Omental fat pad (tissue), 3 donors: ENCODE measurements at regions not wholly inside any gene's neighbourhood (a gene's known extent, or its start where the extent isn't known, plus 50 kb on each side); places are given as distances from the start of the nearest gene placed in this dataset.
"Not testable (repeated sequence)": the region's sequence is repeated elsewhere in the genome, so short reads cannot be mapped to it uniquely, and the experiment has no call there.

Experiments used
- ATAC-seq: fragments of 150-250 bp; one replicate; pipeline ENCODE4 v1.9.1; 2016; ENCODE audit warnings: mild to moderate bottlenecking, moderate library complexity; ENCODE audit not compliant: low FRiP score
- DNase-seq: peaks from one replicate; pipeline ENCODE4 v3.0.0-alpha.2; 2019; ENCODE audit warnings: low spot score
- TF ChIP-seq, protein P1 (sequence below), 3 donors: fragments of 450-650 bp; IDR thresholded peaks; one replicate each; pipeline ENCODE4 v1.5.1; 2016 to 2017; ENCODE audit warnings: antibody characterized with exemption in 3 of 3, mild to moderate bottlenecking in 3 of 3, moderate library complexity in 2 of 3

DNA sequence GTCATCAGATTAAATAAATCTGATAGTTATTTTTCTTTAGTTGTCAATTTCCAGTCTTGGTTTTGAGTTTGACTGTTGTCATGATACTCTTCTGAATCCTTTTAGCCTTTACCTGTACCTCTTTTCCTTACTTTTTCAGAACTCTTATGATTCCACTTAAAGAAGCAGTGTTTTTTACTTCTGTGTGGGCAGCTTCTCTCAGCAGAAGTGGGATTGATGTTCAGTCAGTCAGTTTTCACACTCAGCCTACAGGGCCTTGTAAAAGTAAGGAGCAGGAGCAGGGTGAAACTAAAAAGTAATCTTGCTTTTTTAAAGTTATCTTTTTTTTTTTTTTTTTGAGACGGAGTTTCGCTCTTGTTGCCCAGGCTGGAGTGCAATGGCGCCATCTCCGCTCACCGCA is 75.1 kb downstream of the HAUS1 start:
- DNase-seq (no peak), ATAC-seq (no peak)
- TF ChIP-seq, protein P1, sequence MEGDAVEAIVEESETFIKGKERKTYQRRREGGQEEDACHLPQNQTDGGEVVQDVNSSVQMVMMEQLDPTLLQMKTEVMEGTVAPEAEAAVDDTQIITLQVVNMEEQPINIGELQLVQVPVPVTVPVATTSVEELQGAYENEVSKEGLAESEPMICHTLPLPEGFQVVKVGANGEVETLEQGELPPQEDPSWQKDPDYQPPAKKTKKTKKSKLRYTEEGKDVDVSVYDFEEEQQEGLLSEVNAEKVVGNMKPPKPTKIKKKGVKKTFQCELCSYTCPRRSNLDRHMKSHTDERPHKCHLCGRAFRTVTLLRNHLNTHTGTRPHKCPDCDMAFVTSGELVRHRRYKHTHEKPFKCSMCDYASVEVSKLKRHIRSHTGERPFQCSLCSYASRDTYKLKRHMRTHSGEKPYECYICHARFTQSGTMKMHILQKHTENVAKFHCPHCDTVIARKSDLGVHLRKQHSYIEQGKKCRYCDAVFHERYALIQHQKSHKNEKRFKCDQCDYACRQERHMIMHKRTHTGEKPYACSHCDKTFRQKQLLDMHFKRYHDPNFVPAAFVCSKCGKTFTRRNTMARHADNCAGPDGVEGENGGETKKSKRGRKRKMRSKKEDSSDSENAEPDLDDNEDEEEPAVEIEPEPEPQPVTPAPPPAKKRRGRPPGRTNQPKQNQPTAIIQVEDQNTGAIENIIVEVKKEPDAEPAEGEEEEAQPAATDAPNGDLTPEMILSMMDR (IDR thresholded peaks at IDR 0.05) = no peak

DNA sequence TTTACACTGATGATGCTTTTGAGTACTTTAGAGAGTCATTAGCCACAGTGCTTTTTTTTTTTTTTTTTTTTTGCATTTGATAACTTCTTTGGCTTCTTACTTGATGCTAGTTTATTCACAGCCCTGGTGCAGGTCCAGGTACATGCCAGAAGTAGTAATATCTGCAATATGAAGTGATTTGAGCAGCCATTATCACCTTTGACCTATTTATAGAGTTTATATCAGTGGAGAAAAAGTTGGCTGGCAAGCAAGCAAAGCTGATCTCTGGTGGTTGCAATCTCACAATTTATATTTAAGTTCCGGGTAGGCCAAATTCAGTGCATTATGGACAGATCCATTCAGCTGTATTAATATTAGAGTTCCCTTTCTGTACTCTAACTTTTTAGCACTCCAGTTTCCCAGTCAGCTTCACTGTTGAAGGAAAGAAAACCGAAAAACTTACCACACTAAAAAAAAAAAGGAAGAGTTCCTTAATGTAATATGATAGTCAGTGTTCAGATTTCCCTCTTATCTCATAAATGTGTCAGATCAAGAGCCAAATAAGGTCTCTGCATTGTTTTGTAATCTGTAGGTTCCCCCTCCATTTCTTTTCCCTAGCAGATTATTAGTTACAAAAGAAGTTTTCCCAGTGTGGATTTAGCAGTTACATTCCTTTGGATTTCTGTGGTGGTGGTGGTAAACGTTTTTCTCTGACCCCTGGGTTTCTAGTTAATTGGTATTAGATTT is 78.6 kb downstream of the HAUS1 start:
- DNase-seq = no peak
- no peak for ATAC-seq
- TF ChIP-seq, protein P1 (IDR thresholded peaks at IDR 0.05) = no peak

DNA sequence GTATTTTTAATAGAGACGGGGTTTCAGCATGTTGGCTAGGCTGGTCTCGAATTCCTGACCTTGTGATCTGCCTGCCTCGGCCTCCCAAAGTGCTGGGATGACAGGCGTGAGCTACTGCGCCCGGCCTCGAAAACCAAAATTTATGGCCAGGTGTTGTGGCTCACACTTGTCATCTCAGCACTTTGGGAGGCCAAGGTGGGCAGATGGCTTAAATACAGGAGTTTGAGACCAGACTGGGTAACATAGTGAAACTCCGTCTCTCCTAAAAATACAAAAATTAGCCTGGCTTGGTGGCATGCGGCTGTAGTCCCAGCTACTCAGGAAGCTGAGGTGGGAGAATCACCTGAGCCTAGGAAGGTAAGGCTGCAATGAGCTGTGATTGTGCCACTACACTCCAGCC is 80.1 kb downstream of the HAUS1 start:
- ATAC-seq, DNase-seq: not testable (repeated sequence)

DNA sequence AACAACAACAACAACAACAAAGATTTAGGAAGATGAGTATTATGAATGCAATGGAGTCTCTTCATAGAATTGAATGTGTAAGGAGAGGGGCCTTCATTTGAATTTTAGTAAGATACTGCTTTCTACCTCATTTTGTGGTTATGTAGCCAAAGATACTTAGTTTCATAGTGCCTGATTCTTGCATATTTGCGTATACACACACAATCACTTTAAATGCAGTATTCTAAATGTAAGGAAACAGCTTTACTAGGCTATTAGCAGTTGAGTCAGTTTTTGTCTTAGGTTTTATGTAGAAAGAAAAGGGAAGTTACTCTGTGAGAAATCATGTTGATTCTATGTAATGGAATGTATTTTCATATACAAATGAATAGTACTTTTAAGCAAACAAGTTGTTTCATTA is 80.5 kb downstream of the HAUS1 start:
- no peak for ATAC-seq
- no peak for DNase-seq
- TF ChIP-seq, protein P1 (IDR thresholded peaks at IDR 0.05) = no peak

DNA sequence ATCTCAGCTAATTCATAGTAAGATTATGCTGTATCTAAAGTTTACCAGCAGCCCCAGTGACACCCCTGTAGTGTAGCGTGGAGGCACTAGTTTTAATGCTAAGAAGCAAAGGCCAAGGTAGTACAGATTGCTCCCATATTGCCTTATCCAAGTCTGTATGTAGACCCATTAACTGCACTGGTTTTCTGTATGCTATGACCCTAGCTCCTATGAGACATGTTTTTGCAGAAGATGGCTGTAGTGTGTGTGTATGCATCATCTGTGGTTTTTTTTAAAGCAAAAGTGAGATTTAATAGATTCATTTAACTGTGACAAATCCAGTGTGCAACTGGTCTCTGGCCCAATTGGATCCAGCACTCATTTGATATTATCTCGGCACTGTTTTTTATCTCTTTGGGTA is 86.5 kb downstream of the HAUS1 start:
- DNase-seq (no peak), ATAC-seq (no peak)
- TF ChIP-seq, protein P1 (IDR thresholded peaks at IDR 0.05) = no peak

DNA sequence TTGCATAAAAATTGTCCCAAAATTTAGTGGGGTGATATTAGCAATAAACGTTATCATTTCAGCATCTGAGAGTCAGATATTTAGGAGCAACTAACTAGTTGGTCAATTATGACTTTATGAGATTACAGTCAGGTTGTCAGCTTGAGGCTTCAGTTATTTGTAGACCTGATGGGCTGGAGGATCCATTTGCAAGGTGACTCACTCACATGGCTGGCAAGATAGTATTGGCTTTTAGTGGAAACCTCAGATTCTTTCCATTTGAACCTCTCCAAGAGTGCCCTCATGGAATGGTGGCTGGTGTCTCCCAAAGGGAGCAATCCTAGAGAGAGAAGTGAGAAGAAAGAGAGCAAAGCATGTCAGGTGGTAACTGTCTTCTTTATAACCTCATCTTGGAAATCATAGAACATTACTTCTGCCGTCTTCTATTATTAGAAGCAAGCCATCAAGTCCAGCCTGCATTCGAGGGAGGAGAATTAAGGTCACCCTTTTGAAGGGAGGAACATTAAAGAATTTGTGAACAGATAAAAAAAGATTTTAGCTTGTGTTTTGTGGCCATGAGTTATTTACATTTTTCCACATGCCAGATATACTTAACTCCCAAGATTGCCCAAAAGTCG is 92.5 kb downstream of the HAUS1 start:
- no peak for DNase-seq
- ATAC-seq = no peak
- TF ChIP-seq, protein P1 (IDR thresholded peaks at IDR 0.05) = no peak

DNA sequence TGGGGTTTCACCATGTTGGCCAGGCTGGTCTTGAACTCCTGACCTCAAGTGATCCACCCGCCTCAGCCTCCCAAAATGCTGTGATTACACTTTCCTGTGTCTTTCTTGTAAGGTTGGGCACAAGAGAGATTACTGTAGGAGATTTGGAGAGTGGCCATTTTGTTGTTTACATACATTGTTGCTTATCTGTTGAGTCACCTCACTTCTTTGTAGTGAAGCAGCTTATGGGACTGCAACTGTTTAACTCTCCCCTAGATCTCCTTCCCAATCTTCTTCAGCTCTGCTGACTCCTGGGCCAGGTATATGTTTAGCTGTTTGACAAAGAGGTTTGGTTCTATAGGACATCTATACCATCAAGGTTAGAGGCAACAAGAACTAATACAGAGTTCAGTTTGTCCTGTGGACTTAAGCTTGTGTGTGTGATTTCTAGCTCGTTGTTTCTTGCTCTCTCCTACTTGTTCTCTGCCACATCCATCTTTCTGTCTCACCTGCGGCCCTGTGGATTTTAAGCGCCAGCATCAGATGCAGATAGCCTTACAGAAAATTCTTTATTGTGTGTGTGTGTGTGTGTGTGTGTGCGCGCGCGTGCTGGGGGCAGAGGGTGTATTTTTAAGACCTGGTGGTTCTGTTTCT is 95.4 kb downstream of the HAUS1 start:
- ATAC-seq = no peak
- DNase-seq = no peak
- TF ChIP-seq, protein P1 (IDR thresholded peaks at IDR 0.05) = no peak

DNA sequence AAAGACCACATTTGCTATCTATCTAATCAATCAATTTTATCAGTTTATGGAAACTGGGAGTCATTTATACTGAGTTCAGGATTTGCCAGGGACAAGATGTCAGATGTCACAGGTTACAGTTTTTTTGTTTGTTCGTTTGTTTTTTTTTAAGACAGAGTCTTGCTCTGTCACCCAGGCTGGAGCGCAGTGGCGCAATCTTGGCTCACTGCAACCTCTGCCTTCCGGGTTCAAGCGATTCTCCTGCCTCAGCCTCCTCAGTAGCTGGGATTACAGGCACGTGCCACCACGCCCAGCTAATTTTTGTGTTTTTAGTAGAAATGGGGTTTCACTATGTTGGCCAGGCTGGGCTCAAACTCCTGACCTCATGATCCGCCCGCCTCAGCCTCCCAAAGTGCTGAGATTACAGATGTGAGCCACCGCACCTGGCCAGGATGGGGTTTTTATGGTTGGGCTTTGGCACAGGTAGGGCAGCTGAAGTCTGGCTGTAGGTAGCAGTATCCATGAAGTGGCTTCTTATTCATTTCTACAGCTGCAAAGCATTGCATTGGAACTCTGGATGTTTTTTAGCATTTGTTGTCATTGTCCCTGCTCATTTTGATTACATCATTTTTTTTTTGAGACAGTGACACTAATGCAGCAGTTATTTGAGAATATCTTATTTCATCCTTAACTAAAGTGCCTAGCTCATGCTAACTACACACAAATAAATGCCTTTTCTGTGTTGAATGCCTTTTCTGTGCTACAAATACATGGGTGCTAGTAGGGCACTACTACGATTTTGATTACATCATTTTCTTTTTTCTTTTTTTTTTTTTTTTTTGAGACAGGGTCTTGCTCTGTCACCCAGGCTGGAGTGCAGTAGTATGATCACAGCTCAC is 96.2 kb downstream of the HAUS1 start:
- ATAC-seq = not testable (repeated sequence)

More for the DNA sequence above, 96.2 kb downstream of the HAUS1 start:
- not testable (repeated sequence) for DNase-seq
